HG02973 (cell line): ENCODE measurements at regions not wholly inside any gene's neighbourhood (a gene's known extent, or its start where the extent isn't known, plus 50 kb on each side); places are given as distances from the start of the nearest gene placed in this dataset.
"Not testable (repeated sequence)": the region's sequence is repeated elsewhere in the genome, so short reads cannot be mapped to it uniquely, and the experiment has no call there.

ENCODE experiments used
- ATAC-seq: cut with Tn5 transposase; IDR thresholded peaks from one replicate; pipeline ENCODE4 v1.9.1; 2021; ENCODE audit warnings: moderate library complexity; ENCODE audit not compliant: unreplicated experiment

DNA sequence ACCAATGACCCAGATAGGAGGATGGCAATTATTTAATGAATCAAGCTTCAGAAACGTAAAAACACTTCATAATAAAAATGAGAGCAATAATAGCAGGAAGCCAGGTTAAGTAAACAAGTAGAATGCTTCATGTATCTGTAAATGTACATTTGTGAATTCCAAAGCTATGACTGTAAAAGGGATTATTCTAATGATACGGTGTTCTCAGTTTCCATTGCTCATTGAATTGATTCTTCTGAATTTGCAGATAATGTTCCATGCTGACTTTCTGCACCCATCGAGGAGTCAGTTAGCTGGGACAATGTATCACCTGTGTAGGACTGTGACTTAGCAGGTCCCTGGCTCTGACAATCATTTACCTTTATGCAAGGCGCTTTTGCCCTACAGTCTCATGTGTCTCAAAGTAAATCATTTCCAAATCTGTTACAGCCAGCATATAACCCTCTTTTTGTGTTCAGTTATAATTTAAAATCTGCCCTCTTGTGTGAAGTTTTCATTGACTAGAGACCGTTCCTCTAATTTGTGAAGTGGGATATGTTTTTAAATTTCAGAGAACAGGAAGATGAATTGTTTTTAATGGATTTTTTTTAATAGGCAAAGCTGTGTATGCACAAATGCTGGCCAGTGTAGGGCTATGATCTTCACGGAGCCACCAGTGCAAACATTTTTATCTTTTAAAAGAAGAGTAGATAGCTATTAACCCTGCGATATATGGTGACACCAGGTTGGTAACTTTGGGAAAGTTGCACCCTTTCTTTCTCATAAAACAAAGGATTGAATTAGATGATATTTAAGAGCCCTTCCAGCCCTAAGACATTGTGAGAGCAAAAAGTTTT lies 267.1 kb downstream of the KLF5 start:
- no peak for ATAC-seq

DNA sequence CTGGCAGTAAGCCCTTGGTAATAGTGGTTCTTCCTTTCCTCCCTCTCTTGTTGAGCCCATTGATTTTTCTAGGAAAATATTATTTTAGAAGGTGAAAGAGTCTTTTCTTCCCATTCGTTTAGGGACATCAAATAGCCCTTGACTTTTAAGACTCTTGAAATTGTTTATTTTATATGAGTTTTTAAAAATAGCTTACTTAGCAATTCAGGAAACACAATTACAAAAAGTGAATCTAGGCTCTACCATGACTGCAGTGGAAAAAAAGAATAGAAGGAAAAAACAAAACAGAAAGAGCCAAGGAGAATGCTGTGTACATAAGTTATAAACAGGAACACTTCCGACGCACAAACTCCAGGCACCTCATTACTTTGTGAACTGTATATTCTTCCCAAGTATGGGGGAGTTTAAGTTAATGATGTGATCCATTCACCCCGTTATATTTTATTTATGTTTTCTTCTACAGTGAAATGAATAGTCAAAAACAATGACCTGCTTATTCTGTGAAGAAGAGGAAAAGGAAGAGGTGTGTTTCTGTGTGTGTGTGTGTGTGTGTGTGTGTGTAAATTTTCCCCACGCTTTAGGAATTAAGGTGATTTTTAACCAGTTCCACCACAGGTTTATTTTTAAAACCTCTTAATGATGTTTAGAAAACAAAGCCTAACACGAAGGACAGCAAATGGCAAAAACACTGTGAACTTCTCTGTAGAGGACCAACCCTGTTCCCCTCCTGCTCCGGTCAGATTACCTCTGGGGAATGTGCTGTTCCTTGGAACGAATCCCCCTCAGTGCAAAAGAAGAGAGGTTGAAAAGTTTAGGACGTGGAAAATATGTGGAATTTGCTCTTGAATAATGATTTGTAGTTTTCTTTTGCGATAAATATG lies 266.3 kb downstream of the KLF5 start:
- no peak for ATAC-seq

DNA sequence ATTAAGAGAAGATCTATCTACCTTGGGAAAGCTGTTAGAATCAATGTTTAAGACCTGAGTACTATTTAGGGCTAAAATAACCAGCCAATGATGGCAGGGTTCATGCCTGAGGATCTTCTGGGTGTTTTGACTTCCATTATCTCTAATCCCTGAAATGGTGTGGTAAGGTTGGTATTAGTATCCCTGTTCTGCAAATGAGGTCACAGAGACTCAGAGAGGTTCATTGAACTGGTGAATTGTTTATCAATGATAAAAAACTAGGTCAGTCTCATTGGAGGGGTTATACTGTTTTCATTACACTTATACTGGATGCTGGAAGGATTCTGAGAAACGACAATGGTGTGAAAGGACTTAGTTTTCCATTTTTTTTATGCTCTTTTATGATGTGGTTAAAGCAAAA lies 264.8 kb downstream of the KLF5 start:
- ATAC-seq = no peak

DNA sequence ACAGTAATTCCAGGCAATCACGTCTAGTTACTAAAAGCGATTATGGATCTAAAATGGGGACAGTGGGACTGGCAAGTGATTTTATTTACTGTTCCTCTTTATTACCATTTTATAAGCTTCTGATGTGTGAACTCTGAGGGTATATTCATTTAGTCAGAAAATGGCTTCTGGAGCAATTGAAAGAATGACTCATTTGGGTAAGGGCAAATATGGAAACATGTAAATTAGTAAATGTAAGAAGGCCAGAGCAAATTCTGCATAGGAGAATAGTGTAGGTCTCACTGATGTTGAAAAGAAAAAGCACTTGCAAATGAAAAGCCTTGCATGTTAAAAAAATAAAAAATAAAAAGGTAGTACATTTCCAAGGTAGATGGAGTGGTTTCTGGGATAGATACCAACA lies 262.2 kb downstream of the KLF5 start:
- no peak for ATAC-seq

DNA sequence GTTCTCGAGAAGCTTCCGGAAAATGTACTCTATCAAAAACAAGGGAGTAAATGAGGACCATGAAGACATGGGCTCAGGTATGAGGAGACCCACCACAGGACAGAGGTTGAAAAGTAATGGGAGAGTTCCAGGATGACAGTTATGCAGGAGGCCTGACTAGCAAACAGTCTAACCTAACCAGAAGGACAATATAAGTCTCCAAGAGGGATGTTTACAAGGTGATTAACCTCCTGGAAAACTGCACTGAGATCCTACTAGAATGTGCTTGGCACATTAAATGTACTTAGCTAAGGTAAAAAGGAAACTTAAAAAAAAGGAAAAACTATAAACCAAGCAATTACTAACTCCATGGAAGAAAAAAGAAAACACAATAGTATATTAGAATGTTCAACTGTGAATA lies 258.3 kb downstream of the KLF5 start:
- ATAC-seq = no peak

DNA sequence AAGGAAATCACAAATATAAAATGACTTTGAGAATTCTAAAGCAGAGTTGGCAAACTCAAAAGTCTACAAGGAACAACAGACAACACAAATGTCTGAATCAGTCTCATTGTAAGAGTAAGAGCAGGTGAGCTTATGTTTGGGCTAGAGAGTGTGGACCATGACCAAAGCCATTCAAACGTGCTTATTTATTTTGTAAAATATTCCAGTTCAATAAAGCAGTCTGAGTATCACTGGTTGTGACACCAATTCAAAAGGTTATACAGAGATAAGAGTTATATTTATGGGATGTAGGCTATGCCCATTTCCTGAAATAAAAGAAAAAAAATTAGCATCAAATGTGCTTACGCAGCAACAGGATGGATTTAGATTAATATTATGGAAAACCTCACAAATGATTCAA lies 251.6 kb downstream of the KLF5 start:
- no peak for ATAC-seq

DNA sequence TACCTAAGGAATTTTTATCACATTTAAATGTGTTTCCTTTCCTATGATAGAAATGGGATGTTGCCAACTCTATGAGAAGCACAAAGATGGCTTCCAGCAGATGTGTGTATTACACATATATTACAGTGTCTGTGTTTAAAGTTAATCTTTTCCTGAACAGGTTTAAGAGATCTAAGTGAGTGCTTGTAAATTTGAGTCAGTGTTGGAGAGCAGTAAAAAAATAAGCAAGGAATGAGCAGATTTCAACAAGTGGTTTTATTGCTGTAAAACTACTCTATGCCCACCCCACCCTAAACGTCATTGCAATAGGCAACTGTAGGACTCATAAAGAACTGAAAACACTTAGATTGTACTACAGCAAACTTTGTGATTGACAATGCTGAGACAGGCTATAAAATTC lies 248.7 kb downstream of the KLF5 start:
- no peak for ATAC-seq

DNA sequence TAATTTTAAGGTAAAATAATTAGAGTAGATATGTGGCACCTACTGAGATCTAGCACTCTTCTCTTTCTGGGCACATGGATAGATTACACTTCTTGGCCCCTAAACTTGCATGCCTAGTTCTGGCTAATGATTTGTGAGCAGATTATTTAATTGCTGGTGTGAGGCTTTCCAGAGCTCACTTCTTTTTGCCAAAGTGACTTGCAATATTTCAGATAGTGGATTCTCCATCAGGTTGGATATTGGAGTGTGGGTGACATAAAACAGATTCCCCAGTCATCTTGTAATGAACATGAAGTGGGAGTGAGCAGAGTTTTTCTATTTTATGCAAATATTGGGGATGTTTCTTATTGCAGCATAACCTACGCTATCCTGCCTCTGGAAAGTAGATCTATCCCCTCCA lies 247.9 kb downstream of the KLF5 start:
- ATAC-seq = no peak

DNA sequence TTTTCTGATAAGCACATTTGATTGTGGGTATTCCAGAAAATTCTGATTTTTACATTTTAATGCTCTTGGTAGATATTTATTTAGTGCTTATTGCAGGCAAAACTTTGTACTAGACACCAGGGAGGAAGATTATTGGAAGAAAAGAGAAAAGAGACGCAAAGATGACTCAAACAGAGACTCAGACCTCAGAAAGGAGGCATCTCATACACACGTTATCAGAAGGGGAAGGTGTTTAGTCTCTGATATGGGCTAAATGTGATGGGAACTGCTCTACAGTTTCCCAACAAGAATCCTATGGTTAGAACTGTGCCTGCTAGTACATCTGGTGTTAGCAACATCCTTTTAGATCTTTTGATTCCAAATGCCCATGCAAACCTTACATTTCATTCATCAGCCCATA lies 245.6 kb downstream of the KLF5 start:
- ATAC-seq = no peak

DNA sequence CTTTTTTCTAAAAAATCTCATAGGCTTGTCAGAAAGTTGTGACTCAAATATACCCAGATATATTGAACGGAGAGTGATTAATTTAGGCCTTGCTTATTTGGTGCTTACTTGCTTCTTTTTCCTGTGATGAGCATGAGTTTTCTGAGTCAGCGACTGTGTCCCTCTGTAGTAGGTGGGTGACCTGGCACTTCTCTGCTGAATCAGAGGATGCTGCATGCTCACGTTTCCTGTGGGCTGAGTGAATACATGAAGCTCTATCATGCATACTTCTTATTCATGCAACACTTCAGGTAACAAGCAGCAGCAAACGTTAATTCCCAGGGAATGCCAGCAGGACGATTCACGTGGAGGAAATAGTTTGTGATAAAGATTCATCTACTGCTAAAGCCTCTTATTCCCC lies 245.0 kb downstream of the KLF5 start:
- ATAC-seq = no peak

DNA sequence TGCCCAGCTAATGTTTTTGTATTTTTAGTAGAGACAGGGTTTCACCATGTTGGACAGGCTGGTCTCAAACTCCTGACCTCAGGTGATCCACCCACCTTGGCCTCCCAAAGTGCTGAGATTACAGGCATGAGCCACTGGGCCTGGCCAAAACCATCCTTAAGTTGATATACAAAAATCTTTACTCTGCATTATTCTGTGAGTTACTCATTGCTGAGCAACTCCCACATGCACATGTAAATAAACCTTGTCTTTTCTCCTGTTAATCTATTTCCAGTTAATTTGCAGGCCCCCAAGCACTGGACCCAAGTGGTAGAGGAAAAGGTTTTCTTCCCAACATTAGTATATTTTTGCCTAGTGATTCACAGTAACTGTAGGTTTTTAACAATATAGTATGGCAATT lies 242.8 kb downstream of the KLF5 start:
- ATAC-seq = not testable (repeated sequence)

DNA sequence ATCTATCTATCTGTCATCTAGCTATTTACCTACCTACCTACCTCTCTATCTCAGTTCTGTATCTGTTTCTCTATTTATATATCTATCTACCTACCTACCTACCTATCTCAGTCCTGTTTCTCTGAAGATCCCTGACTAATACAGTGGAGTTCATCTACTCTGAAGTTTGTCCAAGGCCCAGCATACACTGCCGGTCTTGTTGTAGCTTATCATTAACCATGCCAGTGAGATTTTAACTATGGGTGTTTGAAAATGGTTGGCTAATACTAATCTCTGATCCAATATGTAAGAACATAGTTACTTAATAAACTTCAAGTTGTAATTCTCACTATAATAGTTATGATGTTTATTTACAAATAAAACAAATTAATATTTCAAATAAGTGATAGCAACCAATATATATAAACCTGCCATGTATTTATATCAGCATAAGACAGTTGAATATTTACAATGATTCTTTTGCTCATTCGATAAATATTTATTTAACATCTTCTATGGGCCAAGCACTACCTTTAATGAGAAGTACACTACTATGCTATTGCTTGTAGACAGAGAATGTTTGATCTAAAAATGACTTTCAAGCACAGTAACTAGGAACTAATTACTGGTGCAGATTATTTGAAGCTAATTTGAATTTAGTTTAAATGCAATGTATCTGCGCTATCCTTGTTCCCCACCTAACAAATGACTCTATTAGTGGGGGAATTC lies 242.1 kb downstream of the KLF5 start:
- no peak for ATAC-seq

DNA sequence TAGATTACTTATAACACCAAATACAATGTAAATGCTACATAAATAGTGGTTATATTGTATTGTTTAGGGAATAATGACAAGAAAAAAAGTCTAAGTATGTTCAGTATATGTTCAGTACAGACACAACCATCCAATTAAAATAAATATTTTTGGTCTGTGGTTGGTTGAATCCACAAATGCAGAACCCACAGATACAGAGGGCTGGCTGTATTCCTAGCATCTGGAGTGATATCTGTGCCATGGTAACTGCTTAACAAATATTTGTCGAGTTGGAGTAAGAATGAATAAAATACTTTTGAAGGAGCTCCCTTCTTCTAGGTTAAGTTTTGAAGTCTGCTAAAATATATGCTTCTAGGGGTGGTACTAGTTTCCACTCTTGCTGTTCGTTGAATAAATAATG lies 241.0 kb downstream of the KLF5 start:
- no peak for ATAC-seq

DNA sequence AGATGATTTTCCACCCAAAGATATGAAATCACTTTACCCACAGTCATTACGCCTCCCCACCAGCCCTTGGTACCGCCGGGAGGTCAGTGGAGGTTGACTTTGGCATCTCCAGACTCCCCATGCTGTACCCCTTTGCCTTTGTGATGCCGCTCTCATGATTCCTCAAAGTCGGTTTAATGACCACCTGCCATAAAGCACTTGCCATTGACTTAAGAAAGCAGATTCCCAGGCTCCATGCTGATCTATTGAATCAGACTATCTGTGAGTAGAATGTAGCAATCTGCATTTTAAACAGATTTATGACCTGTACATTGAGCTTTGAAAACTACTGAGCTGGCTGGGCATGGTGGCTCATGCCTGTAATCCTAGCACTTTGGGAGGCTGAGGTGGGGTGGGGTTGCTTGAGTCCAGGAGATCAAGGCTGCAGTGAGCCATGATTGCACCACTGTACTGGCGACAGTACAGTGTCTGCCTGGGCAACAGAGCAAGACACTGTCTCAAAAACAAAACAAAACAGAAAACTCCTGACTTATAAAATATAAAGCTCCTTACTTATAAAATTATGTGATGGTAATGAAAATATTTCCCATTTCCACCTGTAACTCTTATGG lies 235.2 kb downstream of the KLF5 start:
- no peak for ATAC-seq

DNA sequence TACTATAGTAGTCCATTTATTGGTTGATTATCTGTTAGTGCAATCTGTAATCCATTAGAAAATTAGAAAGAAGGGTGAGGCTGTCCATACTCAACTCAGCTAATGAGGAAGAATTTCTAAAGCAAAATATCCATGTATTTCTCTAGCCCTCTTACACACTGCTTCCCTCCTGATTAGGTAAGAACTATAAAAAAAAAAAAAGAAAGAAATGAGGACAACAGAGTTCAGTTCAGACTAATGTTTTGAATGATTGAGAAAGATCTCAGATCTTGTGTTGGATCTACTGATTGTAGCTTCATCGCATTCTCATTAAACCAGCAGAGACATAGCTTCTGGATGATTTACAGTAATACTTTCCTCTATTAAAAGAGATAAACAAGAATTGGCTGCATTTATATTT lies 233.3 kb downstream of the KLF5 start:
- no peak for ATAC-seq

DNA sequence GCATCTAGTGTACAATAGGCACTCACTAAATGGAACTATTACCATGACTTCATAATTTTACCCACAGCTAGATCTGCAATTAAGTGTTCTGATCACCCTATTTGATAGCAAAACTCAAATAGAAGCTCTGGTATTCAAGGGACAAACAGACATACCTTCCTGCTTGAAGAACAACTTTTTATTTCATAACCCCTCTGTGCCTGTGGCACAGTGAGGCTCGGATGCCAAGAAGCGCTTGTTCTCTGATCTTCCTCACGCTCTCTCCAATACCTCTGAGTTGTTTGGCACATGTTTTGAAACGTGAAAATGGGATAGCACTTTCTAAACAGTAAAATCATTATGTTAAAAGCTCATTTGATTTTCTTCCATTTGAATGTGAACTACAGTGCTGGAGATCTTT lies 232.0 kb downstream of the KLF5 start:
- no peak for ATAC-seq

DNA sequence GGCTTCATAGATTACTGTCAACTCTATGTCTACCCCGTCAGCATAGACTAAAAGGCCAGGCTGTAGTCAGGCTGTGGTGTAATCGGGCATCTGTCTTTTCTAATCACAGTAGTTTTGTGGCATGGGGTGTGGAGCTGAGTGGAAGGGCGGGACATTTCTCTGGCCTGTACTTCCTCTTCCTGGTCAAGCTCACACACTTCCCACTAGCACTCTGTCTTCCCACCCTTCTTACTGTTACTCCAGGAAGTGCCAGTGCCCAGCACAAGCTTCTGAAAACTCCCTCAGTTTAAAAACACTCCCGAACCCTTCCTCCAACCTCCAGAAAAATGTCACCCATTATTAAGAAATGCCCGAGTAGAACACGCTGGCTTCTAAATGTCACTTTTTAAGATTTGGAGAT lies 229.8 kb downstream of the KLF5 start:
- no peak for ATAC-seq

DNA sequence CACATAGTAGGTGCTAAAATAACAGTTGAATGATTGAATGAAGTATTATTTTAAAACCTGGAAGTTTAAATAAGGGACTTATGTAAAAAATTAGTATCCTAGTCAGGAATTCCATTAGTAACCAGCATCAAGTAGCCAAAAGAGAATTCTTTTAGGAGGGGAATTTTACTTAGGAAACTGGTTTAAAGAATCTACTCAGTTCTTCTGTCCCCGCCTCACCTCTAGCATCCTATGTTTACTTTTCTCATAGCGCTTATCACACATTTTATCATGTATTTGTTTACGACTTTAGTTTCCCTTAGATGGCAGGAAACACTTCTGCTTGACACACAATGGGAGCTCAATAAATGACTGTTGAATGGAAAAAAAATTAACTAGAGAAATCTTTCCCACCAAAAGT lies 229.0 kb downstream of the KLF5 start:
- ATAC-seq = no peak

DNA sequence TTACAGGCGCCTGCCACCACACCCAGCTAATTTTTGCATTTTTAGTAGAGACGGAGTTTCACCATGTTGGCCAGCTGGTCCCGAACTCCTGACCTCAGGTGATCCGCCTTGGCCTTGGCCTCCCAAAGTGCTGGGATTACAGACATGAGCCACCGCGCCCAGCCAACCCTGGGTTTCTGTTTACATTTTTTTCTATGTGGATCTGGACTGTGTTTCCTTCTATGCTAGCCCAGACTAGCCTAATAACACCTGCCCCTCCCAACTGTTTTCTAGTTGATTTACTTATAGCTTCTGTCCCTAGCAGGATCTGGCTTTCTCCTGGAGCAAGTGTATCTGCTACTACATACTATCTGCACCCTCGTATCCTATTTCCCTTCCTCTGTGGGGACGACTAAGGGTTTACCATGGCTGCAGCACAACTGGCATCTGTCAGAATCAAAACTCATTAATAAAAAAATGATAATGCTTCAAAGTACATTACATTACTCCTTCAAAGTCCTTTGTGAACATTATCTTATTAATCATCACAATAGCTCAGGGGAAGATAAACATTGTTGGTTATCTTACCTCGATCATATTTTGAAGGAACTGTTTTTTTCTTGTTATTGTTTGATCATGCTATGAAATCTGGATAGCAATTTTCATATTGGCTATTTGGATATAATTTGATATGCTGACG lies 228.3 kb downstream of the KLF5 start:
- no peak for ATAC-seq

DNA sequence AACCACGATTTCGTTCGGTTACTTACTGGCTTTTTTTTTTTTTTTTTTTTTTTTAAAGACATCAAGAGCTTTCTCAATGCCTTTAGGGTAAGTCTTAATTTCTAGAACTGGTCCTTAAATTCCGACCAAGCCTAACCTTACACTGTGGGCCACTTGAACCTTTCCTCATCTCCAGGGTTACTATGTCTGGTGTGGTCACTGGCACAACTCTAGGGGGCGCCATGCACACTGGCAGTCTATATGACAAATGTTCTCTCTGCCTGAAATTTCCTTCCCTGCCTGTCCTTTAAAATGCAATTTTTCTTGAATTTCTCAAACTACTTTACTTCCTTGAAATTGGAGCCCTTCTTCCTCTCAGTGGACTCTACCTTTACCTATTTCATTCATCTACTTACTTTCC lies 227.4 kb downstream of the KLF5 start:
- ATAC-seq = no peak
